CD8-positive, alpha-beta memory T cell (primary cell): ENCODE measurements at regions not wholly inside any gene's neighbourhood (a gene's known extent, or its start where the extent isn't known, plus 50 kb on each side); places are given as distances from the start of the nearest gene placed in this dataset.
"Not testable (repeated sequence)": the region's sequence is repeated elsewhere in the genome, so short reads cannot be mapped to it uniquely, and the experiment has no call there.

Experiments
- CTCF ChIA-PET: fragments of 350-600 bp; sonication (Branson Sonifier 250); formaldehyde crosslinking; loops from one replicate; lab custom pipeline; 2021; ENCODE audit warnings: antibody characterized with exemption; lab: Charles Lee
- POLR2A ChIA-PET: fragments of 350-600 bp; sonication (Branson Sonifier 250); formaldehyde crosslinking; loops from one replicate; lab custom pipeline; 2021; ENCODE audit warnings: antibody characterized with exemption; lab: Charles Lee
- DNase-seq, 5 donors: peaks; one replicate each; pipeline versions ENCODE4 v3.0.0 to v3.0.0-alpha.2; 2020 to 2022; ENCODE audit warnings: mixed read lengths in 1 of 5
- H3K27ac ChIP-seq: one replicate; pipeline ENCODE4 v1.7.0; 2013; ENCODE audit warnings: low read depth, mild to moderate bottlenecking, low read length, moderate library complexity
- H3K27me3 ChIP-seq: 2 replicates; pipeline ENCODE4 v1.7.0; 2013; ENCODE audit warnings: low read length, mild to moderate bottlenecking; ENCODE audit not compliant: insufficient read depth, poor library complexity, severe bottlenecking
- H3K36me3 ChIP-seq: 2 replicates; pipeline ENCODE4 v1.7.0; 2013; ENCODE audit warnings: mild to moderate bottlenecking, low read length, moderate library complexity; ENCODE audit not compliant: insufficient read depth
- H3K4me1 ChIP-seq: 2 replicates; pipeline ENCODE4 v1.7.0; 2013; ENCODE audit warnings: mild to moderate bottlenecking, low read length, moderate library complexity; ENCODE audit not compliant: insufficient read depth
- H3K4me3 ChIP-seq: 2 replicates; pipeline ENCODE4 v1.7.0; 2013; ENCODE audit warnings: mild to moderate bottlenecking, low read length
- H3K9me3 ChIP-seq: 2 replicates; pipeline ENCODE4 v1.7.0; 2013; ENCODE audit warnings: mild to moderate bottlenecking, low read length
- H3K27ac Mint-ChIP-seq, 8 donors: one replicate each; pipeline ENCODE4 v1.8.0; 2020 to 2021; ENCODE audit warnings: mixed read lengths in 8 of 8, mild to moderate bottlenecking in 6 of 8, inconsistent platforms in 3 of 8, moderate library complexity in 3 of 8
- H3K27me3 Mint-ChIP-seq, 2 donors: one replicate each; pipeline ENCODE4 v1.8.0; 2020 to 2021; ENCODE audit warnings: mixed read lengths in 2 of 2, mild to moderate bottlenecking in 1 of 2, moderate library complexity in 1 of 2
- H3K36me3 Mint-ChIP-seq, 3 donors: one replicate each; pipeline ENCODE4 v1.8.0; 2020 to 2021; ENCODE audit warnings: mixed read lengths in 3 of 3, inconsistent platforms in 1 of 3, mild to moderate bottlenecking in 1 of 3
- H3K4me1 Mint-ChIP-seq, 3 donors: one replicate each; pipeline ENCODE4 v1.8.0; 2020 to 2021; ENCODE audit warnings: mixed read lengths in 3 of 3, inconsistent platforms in 1 of 3, mild to moderate bottlenecking in 1 of 3
- H3K4me3 Mint-ChIP-seq, 7 donors: one replicate each; pipeline ENCODE4 v1.8.0; 2020 to 2021; ENCODE audit warnings: mixed read lengths in 7 of 7, mild to moderate bottlenecking in 6 of 7, moderate library complexity in 4 of 7, inconsistent platforms in 2 of 7
- H3K9me3 Mint-ChIP-seq, 5 donors: one replicate each; pipeline ENCODE4 v1.8.0; 2020 to 2022; ENCODE audit warnings: mixed read lengths in 5 of 5, mild to moderate bottlenecking in 3 of 5, moderate library complexity in 2 of 5, inconsistent platforms in 1 of 5

DNA sequence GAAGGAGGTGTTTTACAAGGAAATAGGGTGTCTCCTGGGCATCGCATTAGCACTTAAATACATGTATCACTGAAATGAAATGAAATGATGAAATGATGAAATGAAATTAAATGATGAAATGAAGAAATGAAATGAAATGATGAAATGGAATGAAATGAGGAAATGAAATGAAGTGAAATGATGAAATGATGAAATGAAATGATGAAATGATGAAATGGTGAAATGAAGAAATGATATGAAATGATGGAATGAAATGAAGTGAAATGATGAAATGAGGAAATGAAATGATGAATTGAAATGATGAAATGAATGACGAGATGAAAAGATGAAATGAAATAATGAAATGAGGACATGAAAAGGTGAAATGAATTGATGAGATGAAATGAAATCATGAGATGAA is 314.6 kb downstream of the TP53TG3F start:
- H3K4me3 Mint-ChIP-seq, H3K4me1 Mint-ChIP-seq, H3K4me3 ChIP-seq, H3K36me3 Mint-ChIP-seq, H3K36me3 ChIP-seq, CTCF ChIA-PET, H3K27me3 Mint-ChIP-seq, POLR2A ChIA-PET, H3K27ac Mint-ChIP-seq, H3K9me3 ChIP-seq, H3K27me3 ChIP-seq, H3K4me1 ChIP-seq, H3K27ac ChIP-seq, DNase-seq: not testable (repeated sequence)
- peaks cover 4 to 13% (median 7%) of the 10 kb centered on the region in 5 donors for H3K9me3 Mint-ChIP-seq

DNA sequence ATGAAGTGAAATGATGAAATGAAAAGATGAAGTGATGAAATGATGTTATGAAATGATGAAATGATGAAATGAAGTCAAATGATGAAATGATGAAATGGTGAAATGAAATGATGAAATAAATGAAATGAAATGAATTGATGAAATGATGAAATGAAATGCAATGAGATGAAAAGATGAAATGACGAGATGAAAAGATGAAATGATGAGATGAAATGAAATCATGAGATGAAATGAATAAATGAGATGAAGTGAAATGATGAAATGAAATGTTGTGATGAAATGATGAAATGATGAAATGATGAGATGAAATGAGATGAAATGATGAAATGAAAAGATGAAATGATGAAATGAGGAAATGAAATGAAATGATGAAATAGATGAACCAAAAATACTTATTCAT is 315.3 kb downstream of the TP53TG3F start:
- H3K27me3 Mint-ChIP-seq, H3K4me1 Mint-ChIP-seq, H3K27ac ChIP-seq, H3K36me3 ChIP-seq, POLR2A ChIA-PET, H3K27ac Mint-ChIP-seq, H3K27me3 ChIP-seq, H3K4me3 Mint-ChIP-seq, H3K9me3 ChIP-seq, CTCF ChIA-PET, H3K4me3 ChIP-seq, DNase-seq, H3K36me3 Mint-ChIP-seq, H3K4me1 ChIP-seq: not testable (repeated sequence)
- H3K9me3 Mint-ChIP-seq = peaks cover 4 to 13% (median 7%) of the 10 kb centered on the region in 5 donors

DNA sequence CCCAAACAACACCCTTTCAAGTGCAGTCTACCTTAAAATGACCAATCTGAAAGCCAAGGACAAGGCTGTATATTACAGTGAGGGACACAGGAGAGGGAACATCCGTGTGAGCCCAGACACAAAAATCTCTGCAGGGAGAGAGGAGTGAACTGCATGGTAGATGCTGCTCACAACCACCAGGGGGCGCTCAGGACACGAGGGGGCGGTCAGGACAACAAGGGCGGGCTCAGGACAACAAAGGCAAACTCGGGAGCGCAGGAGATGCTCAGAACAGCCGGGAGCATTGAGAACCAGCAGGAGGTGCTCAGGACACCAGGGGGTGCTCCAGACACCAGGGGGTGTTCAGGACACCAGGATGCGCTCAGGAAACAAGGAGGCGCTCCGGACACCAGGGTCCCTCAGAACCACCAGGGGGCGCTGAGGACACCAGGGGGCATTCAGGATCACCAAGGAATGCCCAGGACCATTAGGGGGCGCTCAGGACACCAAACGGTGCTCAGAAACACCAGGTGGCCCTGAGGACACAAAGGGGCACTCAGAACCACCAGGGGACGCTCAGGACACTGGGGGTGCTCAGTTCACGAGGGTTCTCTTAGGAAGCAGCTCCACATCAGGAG is 357.0 kb downstream of the TP53TG3F start:
- H3K36me3 Mint-ChIP-seq, H3K4me1 ChIP-seq, POLR2A ChIA-PET, H3K27ac ChIP-seq, H3K4me1 Mint-ChIP-seq, H3K27me3 ChIP-seq, DNase-seq, H3K36me3 ChIP-seq, H3K4me3 Mint-ChIP-seq, H3K27ac Mint-ChIP-seq, H3K9me3 Mint-ChIP-seq, H3K4me3 ChIP-seq, CTCF ChIA-PET, H3K27me3 Mint-ChIP-seq, H3K9me3 ChIP-seq: not testable (repeated sequence)

DNA sequence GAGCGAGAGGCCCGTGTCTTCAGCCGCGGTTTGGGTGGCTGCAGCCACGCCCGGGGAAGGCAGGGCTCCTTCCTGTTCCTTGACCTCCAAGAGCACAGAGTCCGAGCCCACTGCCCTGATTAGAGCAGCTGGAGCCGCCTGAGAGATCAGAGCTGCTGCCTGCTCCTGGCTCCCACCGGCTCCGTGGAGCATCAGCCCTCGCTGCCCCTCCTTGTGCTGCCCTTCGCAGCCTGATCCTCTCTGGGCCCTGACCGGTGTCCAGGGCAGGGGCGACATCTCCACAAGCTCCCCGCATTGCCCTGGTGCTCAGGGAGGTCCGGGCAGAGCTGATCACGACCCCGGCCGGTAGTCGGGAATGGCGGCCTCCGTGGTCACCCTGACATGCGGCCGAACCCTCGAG is 365.3 kb downstream of the TP53TG3F start:
- H3K27ac Mint-ChIP-seq, H3K36me3 Mint-ChIP-seq, POLR2A ChIA-PET, H3K27me3 ChIP-seq, CTCF ChIA-PET, H3K9me3 Mint-ChIP-seq, H3K27ac ChIP-seq, H3K4me3 ChIP-seq, H3K36me3 ChIP-seq, DNase-seq, H3K4me3 Mint-ChIP-seq, H3K9me3 ChIP-seq, H3K27me3 Mint-ChIP-seq, H3K4me1 Mint-ChIP-seq, H3K4me1 ChIP-seq: not testable (repeated sequence)

DNA sequence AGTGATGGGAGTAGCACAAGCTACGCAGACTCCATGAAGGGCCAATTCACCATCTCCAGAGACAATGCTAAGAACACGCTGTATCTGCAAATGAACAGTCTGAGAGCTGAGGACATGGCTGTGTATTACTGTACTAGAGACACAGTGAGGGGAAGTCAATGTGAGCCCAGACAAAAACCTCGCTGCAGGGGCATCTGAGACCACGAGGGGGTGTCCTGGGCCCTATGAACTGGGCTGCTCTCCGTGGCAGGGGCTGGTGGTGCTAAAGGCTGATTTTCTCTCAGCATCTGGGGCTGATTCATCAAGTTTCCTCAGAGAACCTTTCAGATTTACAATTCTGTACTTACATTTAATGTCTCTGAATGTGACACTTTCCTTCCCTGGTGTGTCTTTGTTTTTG is 368.1 kb downstream of the TP53TG3F start:
- H3K4me1 Mint-ChIP-seq, H3K36me3 ChIP-seq, POLR2A ChIA-PET, H3K4me3 Mint-ChIP-seq, CTCF ChIA-PET, H3K27ac ChIP-seq, H3K9me3 Mint-ChIP-seq, H3K27ac Mint-ChIP-seq, H3K4me3 ChIP-seq, H3K27me3 ChIP-seq, H3K9me3 ChIP-seq, H3K4me1 ChIP-seq, H3K27me3 Mint-ChIP-seq, H3K36me3 Mint-ChIP-seq, DNase-seq: not testable (repeated sequence)

DNA sequence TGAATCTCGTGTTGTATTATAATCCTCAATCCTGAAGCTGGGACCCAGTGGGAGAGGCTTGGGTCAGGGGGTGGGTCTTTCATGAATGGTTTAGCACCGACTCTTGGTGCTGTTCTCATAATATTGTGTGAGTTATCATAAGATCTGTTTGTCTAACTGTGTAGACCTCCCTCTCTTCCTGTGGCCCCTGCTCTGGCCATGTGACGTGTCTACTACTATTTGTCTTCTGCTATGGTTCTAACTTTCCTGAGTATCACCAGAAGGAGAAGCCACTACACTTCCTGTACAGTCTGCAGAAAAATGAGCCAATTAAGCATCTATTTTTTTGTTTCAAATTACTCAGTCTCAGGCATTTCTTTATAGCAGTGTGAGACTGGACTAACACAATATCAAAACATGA is 379.7 kb downstream of the TP53TG3F start:
- CTCF ChIA-PET = not testable (repeated sequence)

DNA sequence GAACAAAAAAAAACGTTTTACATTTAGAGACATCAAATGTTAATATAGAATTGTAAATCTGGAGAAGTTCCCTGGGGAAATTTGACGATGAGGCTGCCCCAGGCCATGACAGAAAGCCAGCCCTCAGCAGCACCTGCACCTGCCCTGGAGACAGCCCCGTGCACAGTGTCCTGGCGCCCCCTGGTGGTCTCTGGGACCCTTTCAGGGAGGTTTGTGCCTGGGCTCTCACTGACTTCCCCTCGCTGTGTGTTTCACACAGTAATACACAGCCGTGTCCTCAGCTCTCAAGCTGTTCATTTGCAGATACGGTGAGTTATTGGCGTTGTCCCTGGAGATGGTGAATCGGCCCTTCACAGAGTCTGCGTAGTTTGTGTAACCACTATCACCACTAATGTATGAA is 385.1 kb downstream of the TP53TG3F start:
- H3K36me3 ChIP-seq, H3K4me3 Mint-ChIP-seq, H3K4me1 ChIP-seq, H3K4me3 ChIP-seq, H3K9me3 Mint-ChIP-seq, H3K9me3 ChIP-seq, H3K27me3 Mint-ChIP-seq, H3K27me3 ChIP-seq, H3K36me3 Mint-ChIP-seq, H3K27ac ChIP-seq, H3K4me1 Mint-ChIP-seq, DNase-seq, POLR2A ChIA-PET, CTCF ChIA-PET, H3K27ac Mint-ChIP-seq: not testable (repeated sequence)

More for the DNA sequence above, 379.7 kb downstream of the TP53TG3F start:
- H3K27me3 ChIP-seq, H3K9me3 ChIP-seq, H3K4me1 Mint-ChIP-seq, H3K9me3 Mint-ChIP-seq, DNase-seq, H3K36me3 ChIP-seq, H3K27me3 Mint-ChIP-seq, POLR2A ChIA-PET, H3K4me3 Mint-ChIP-seq, H3K36me3 Mint-ChIP-seq, H3K27ac ChIP-seq, H3K27ac Mint-ChIP-seq, H3K4me3 ChIP-seq, H3K4me1 ChIP-seq: not testable (repeated sequence)
